Omental fat pad (tissue), 3 donors: ENCODE measurements at regions not wholly inside any gene's neighbourhood (a gene's known extent, or its start where the extent isn't known, plus 50 kb on each side); places are given as distances from the start of the nearest gene placed in this dataset.

Source experiments
- ATAC-seq: fragments of 150-250 bp; one replicate; pipeline ENCODE4 v1.9.1; 2016; ENCODE audit warnings: mild to moderate bottlenecking, moderate library complexity; ENCODE audit not compliant: low FRiP score
- DNase-seq: peaks from one replicate; pipeline ENCODE4 v3.0.0-alpha.2; 2019; ENCODE audit warnings: low spot score
- CTCF ChIP-seq, 3 donors: fragments of 450-650 bp; IDR thresholded peaks; one replicate each; pipeline ENCODE4 v1.5.1; 2016 to 2017; ENCODE audit warnings: antibody characterized with exemption in 3 of 3, mild to moderate bottlenecking in 3 of 3, moderate library complexity in 2 of 3

GRCh38 chr5:82749461-82749820, 327.8 kb downstream of the TMEM167A start:
- TF ChIP-seq CTCF (IDR thresholded peaks at IDR 0.05), result no peak
- DNase-seq, result no peak
- ATAC-seq, result no peak

GRCh38 chr5:82748688-82749460, 328.3 kb downstream of the TMEM167A start:
- TF ChIP-seq CTCF (IDR thresholded peaks at IDR 0.05), result no peak
- ATAC-seq, result no peak

DNA sequence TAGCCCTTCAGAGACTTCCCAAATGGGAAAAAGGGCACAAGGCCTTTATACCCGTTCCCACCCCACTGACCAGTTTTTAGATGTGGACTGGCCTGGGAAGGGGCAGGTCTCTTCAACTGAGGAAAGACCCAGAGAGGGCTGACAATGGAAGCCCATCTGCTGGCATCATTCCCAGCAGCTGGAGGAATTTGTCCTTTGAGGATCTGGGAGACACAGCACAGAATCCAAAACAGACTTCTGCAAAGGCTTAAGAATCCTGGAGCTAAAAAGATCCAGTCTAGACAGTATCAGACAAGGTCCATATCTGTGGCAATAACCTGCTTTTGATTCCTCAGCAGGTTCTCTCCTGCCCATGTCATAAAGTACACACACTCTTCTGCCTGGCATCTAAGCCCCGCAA, 329.2 kb downstream of the TMEM167A start:
- no peak for TF ChIP-seq CTCF (IDR thresholded peaks at IDR 0.05)
- ATAC-seq (no peak), DNase-seq (no peak)

More at GRCh38 chr5:82748688-82749460, 328.3 kb downstream of the TMEM167A start:
- DNase-seq, result no peak

GRCh38 chr5:82745016-82745415, 332.2 kb downstream of the TMEM167A start:
- no peak for DNase-seq
- ATAC-seq, result no peak
- TF ChIP-seq CTCF (IDR thresholded peaks at IDR 0.05), result no peak

DNA sequence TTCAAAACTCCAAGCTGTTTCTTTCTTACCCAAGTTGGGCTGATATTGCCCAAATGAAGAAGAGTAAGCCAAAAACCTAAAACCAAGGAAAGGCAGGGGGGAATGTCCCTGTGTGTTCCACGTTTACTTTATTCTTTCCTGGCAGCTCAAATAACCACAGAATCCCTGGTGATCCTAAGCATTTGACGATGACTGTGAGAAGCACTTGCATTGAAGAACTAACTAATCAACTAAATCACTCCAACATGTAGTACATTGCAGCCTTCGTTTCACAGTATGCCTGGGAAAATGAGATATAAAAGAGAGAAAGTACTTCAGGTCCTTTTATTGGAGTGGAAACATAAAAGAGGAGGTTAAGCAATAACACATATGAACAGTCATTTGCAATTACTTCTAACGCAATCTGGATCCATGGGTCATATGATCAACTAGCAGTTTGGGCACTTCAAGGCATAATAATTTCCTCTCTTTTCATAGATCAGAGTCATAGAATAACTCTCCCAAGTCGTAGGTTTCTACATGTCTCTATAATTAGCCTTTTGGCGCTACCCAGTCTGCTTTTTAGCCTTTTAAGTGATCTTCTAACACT, 338.4 kb downstream of the TMEM167A start:
- ATAC-seq (no peak), DNase-seq (no peak)
- TF ChIP-seq CTCF (IDR thresholded peaks at IDR 0.05), result no peak

DNA sequence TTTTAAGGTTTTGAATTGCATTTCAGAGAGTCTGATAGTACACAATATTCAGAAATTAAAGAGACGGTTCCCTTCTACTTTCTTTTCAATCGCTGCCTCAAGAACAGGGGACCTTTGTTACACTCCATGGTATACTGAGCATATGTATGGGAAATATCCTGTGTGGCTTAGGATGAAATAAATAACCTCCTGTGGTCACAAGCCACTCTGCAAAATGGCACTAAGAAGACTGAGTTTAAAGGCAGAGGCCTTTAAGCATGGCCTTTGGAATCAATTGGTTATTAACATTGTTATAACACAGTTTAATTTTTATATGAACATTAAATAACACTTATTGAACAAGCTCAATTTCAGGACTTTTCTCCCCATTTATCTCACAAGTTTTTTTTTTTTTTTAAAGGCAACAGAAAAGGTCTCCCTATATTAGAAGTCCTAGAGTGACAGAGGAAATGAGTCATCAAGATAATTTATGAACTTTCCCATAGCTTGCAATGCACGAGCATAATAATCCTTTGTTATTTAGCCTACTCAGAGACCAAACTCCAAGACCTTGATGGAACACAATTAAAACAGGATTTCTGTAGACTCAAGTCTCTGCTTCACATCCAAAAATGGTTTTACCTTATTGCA, 341.9 kb downstream of the TMEM167A start:
- TF ChIP-seq CTCF (IDR thresholded peaks at IDR 0.05), result no peak
- no peak for DNase-seq
- ATAC-seq, result no peak
